ENCODE measurements at regions not wholly inside any gene's neighbourhood (a gene's known extent, or its start where the extent isn't known, plus 50 kb on each side); places are given as distances from the start of the nearest gene placed in this dataset.

- DNase-seq (no peak), FAIRE-seq (no peak)
- Histone ChIP-seq H3K4me3 (ENCODE audit: low read length in 3 of 3) (no peak overlapping the region), H3K9ac (ENCODE audit: low read length in 3 of 3) (no peak overlapping the region), H3K27me3 (ENCODE audit: control insufficient read depth, insufficient read depth, low read length) (no peaks in the 10 kb centered on the region), H3K9me3 (ENCODE audit: control insufficient read depth in 2 of 3, insufficient read depth in 1 of 3, low read length in 3 of 3) (no peaks in the 10 kb centered on the region), H3K4me1 (ENCODE audit: control insufficient read depth in 2 of 3, insufficient read depth in 2 of 3, low read depth in 1 of 3, low read length in 3 of 3) (no peaks in the 10 kb centered on the region), H3K27ac (ENCODE audit: low read depth in 2 of 2, low read length in 2 of 2) (no peak overlapping the region), H3K36me3 (ENCODE audit: control insufficient read depth in 2 of 3, insufficient read depth in 3 of 3, low read length in 3 of 3) (no peaks in the 10 kb centered on the region)
- intact Hi-C loops (cut with DNase I) = no loop called here
- TF ChIP-seq, protein P1, sequence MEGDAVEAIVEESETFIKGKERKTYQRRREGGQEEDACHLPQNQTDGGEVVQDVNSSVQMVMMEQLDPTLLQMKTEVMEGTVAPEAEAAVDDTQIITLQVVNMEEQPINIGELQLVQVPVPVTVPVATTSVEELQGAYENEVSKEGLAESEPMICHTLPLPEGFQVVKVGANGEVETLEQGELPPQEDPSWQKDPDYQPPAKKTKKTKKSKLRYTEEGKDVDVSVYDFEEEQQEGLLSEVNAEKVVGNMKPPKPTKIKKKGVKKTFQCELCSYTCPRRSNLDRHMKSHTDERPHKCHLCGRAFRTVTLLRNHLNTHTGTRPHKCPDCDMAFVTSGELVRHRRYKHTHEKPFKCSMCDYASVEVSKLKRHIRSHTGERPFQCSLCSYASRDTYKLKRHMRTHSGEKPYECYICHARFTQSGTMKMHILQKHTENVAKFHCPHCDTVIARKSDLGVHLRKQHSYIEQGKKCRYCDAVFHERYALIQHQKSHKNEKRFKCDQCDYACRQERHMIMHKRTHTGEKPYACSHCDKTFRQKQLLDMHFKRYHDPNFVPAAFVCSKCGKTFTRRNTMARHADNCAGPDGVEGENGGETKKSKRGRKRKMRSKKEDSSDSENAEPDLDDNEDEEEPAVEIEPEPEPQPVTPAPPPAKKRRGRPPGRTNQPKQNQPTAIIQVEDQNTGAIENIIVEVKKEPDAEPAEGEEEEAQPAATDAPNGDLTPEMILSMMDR (IDR thresholded peaks at IDR 0.05; ENCODE audit: borderline replicate concordance, extremely low read depth, insufficient read depth) = no peak
These were observed 839.4 kb upstream of the LCORL start for GRCh38 chr4:18860836-18861530.

GRCh38 chr4:18859468-18859867 lies 837.9 kb upstream of the LCORL start:
- no peak overlapping the region for H3K4me3 ChIP-seq (ENCODE audit: low read length in 3 of 3)
- H3K9ac ChIP-seq (ENCODE audit: low read length in 3 of 3) = no peak overlapping the region
- no peak overlapping the region for H3K27ac ChIP-seq (ENCODE audit: low read depth in 2 of 2, low read length in 2 of 2)
- DNase-seq (no peak), FAIRE-seq (no peak)
- TF ChIP-seq, protein P1 (IDR thresholded peaks at IDR 0.05; ENCODE audit: borderline replicate concordance, extremely low read depth, insufficient read depth) = no peak
- no peaks in the 10 kb centered on the region for H3K27me3 ChIP-seq (ENCODE audit: control insufficient read depth, insufficient read depth, low read length)
- no peaks in the 10 kb centered on the region for H3K4me1 ChIP-seq (ENCODE audit: control insufficient read depth in 2 of 3, insufficient read depth in 2 of 3, low read depth in 1 of 3, low read length in 3 of 3)
- no peaks in the 10 kb centered on the region for H3K36me3 ChIP-seq (ENCODE audit: control insufficient read depth in 2 of 3, insufficient read depth in 3 of 3, low read length in 3 of 3)
- H3K9me3 ChIP-seq (ENCODE audit: control insufficient read depth in 2 of 3, insufficient read depth in 1 of 3, low read length in 3 of 3) = no peaks in the 10 kb centered on the region
- intact Hi-C loops (cut with DNase I) = no loop called here

DNA sequence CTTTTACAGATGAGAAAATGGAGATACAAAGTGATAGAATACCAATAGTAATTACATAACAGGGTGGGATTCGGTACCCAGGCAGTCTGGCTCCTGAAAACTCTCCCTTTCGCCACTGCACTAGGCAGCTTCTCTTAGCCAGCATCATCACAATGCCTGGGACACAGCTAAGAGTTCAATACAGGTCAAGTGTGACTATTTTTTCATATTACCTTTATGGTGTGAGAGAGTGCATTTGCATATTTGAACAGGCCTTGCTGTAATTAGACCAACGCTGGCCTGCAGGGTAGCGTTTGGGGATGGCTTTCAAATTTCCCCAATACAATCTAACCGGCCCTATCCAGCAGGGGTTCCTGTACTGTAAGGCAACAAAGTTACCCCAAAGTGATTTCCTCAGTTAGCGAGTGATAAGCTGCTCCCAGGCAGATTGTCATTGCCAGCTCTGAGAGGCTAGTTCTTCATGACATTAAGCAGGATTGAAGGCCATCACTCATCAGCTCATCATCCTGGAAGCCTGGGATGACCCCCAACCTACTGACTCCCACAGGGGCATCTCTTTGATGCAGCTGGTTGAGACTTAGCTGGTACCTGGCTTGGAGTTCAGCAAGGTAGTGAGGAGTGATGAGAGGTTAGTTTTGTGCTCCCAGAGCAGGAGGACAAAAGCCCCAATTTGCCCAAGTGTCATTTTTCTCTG lies 836.8 kb upstream of the LCORL start:
- Histone ChIP-seq H3K27me3 (ENCODE audit: control insufficient read depth, insufficient read depth, low read length) (no peaks in the 10 kb centered on the region), H3K9ac (ENCODE audit: low read length in 3 of 3) (no peak overlapping the region), H3K36me3 (ENCODE audit: control insufficient read depth in 2 of 3, insufficient read depth in 3 of 3, low read length in 3 of 3) (no peaks in the 10 kb centered on the region), H3K4me1 (ENCODE audit: control insufficient read depth in 2 of 3, insufficient read depth in 2 of 3, low read depth in 1 of 3, low read length in 3 of 3) (no peaks in the 10 kb centered on the region), H3K4me3 (ENCODE audit: low read length in 3 of 3) (no peak overlapping the region), H3K9me3 (ENCODE audit: control insufficient read depth in 2 of 3, insufficient read depth in 1 of 3, low read length in 3 of 3) (no peaks in the 10 kb centered on the region), H3K27ac (ENCODE audit: low read depth in 2 of 2, low read length in 2 of 2) (no peak overlapping the region)
- DNase-seq (no peak), FAIRE-seq (no peak)
- TF ChIP-seq, protein P1 (IDR thresholded peaks at IDR 0.05; ENCODE audit: borderline replicate concordance, extremely low read depth, insufficient read depth) = no peak
- intact Hi-C loops (cut with DNase I) = no loop called here

Measured in kidney (tissue), 13 donors.